ENCODE measurements at regions not wholly inside any gene's neighbourhood (a gene's known extent, or its start where the extent isn't known, plus 50 kb on each side); places are given as distances from the start of the nearest gene placed in this dataset.
"Not testable (repeated sequence)": the region's sequence is repeated elsewhere in the genome, so short reads cannot be mapped to it uniquely, and the experiment has no call there.

- no peak overlapping the region for H3K4me3 ChIP-seq (ENCODE audit: low read depth, low read length)
- TF ChIP-seq, protein P1, sequence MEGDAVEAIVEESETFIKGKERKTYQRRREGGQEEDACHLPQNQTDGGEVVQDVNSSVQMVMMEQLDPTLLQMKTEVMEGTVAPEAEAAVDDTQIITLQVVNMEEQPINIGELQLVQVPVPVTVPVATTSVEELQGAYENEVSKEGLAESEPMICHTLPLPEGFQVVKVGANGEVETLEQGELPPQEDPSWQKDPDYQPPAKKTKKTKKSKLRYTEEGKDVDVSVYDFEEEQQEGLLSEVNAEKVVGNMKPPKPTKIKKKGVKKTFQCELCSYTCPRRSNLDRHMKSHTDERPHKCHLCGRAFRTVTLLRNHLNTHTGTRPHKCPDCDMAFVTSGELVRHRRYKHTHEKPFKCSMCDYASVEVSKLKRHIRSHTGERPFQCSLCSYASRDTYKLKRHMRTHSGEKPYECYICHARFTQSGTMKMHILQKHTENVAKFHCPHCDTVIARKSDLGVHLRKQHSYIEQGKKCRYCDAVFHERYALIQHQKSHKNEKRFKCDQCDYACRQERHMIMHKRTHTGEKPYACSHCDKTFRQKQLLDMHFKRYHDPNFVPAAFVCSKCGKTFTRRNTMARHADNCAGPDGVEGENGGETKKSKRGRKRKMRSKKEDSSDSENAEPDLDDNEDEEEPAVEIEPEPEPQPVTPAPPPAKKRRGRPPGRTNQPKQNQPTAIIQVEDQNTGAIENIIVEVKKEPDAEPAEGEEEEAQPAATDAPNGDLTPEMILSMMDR (IDR thresholded peaks at IDR 0.05; ENCODE audit: borderline replicate concordance, insufficient read depth, low read depth, low read length) = no peak
Measured at GRCh38 chr9:115690786-115691496, 462.6 kb upstream of the PAPPA start.

DNA sequence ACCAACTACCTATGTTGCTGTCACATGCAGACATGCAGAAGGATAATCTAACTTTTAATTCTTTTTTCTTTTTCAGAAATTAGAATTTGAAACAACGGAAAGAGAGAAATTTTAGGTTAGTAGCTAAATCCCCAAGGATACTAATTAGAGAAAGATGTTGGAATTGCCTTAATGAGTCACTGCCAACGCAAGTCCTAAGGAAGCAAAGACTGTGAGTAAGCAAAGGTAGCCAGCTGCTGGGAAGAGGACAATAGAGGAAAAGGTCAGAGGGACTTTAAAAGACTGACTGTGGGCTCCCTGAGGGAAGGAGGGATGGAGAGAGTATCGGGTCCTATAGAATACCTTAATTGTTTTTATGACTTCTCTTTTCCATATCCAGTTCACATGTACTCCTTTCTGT lies 461.9 kb upstream of the PAPPA start:
- no peak overlapping the region for H3K4me3 ChIP-seq (ENCODE audit: low read depth, low read length)
- TF ChIP-seq, protein P1 (IDR thresholded peaks at IDR 0.05; ENCODE audit: borderline replicate concordance, insufficient read depth, low read depth, low read length) = no peak

DNA sequence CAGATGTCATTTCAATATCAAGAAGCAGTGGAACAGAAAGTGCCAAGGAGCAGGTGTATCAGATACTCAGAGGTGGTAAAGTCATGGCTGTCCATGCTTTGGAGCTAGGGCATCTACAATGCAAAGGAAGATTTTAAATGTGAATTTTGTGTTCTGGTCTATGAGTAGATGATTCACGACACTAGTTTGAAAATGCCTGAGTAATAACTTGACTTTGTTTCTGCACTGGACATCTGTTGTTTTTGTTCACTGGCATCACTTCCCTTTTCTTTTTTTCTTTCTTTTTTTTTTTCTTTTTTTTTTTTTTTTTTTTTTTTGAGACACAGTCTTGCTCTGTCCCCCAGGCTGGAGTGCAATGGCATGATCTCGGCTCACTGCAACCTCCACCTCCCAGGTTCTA lies 460.7 kb upstream of the PAPPA start:
- H3K4me3 ChIP-seq (ENCODE audit: low read depth, low read length) = not testable (repeated sequence)

GRCh38 chr9:115694014-115694413 lies 459.6 kb upstream of the PAPPA start:
- TF ChIP-seq, protein P1 (IDR thresholded peaks at IDR 0.05; ENCODE audit: borderline replicate concordance, insufficient read depth, low read depth, low read length) = no peak
- no peak overlapping the region for H3K4me3 ChIP-seq (ENCODE audit: low read depth, low read length)

DNA sequence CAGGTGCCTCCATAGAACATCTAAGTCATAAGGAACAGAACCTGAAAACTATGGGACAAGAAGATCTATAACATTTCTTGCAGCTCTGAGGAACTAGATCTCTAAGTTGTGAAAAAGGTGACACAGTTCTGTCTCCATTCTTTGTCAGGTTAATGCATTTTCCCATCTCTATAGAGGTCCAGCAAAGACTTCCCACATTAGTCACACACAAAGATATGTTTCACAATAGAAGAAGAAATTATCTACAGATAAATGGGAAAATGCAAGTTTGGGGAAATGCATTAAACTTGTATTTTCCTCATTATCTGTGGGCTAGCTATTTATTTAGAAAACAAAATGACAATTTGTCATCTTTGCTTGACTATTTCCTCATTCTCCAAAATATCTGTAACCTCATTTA lies 458.6 kb upstream of the PAPPA start:
- no peak overlapping the region for H3K4me3 ChIP-seq (ENCODE audit: low read depth, low read length)
- TF ChIP-seq, protein P1 (IDR thresholded peaks at IDR 0.05; ENCODE audit: borderline replicate concordance, insufficient read depth, low read depth, low read length) = no peak

DNA sequence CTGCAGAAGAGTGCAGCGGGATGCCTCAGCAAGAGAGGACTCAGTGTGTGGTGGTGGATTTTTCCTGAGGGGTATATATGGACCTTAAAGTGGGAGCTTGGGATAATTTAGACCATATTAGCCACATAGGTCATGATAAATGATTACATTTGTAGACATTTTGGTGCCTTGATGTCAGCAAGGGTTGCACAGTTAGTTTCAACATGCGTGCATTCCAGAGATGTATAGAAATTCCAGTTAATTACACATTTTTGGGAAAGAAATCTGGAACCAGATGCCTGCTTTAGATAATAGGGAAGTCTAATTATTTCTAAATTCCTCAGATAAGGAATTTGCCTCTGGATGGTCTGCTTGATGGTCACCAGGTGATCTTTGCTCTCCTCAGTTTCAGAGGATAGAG lies 440.6 kb upstream of the PAPPA start:
- H3K4me3 ChIP-seq (ENCODE audit: low read depth, low read length) = no peak overlapping the region
- TF ChIP-seq, protein P1 (IDR thresholded peaks at IDR 0.05; ENCODE audit: borderline replicate concordance, insufficient read depth, low read depth, low read length) = no peak

DNA sequence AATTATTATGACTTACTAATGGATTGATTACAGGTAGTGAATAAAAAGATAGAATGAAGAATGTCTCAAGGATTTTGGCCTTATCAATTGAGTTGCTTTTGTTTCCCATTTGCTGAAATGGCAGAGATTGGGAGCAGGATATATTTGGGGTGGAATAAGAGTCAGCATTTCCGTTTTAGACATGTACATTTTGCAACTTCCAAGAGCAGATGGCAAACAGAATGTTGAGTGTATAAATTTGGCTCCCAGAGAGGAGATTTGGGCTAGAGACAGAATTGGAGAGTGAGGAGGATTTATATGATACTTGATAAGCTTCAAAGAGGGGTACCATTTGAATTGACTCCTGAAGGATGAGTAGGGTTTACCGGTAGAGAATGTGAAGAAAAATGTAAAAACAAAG lies 437.9 kb upstream of the PAPPA start:
- no peak overlapping the region for H3K4me3 ChIP-seq (ENCODE audit: low read depth, low read length)
- TF ChIP-seq, protein P1 (IDR thresholded peaks at IDR 0.05; ENCODE audit: borderline replicate concordance, insufficient read depth, low read depth, low read length) = no peak
